Activated naive CD8-positive, alpha-beta T cell treated with anti-CD3 and anti-CD28 coated beads for 36 hours (primary cell): ENCODE measurements at regions not wholly inside any gene's neighbourhood (a gene's known extent, or its start where the extent isn't known, plus 50 kb on each side); places are given as distances from the start of the nearest gene placed in this dataset.

Experiments
- DNase-seq: peaks from one replicate; pipeline ENCODE4 v3.0.0; 2021
- H3K27ac Mint-ChIP-seq: one replicate; pipeline ENCODE4 v1.8.0; 2022; ENCODE audit warnings: mild to moderate bottlenecking, moderate library complexity, mixed read lengths
- H3K27me3 Mint-ChIP-seq: one replicate; pipeline ENCODE4 v1.8.0; 2022; ENCODE audit warnings: mild to moderate bottlenecking, mixed read lengths
- H3K36me3 Mint-ChIP-seq: one replicate; pipeline ENCODE4 v1.8.0; 2021; ENCODE audit warnings: mild to moderate bottlenecking, mixed read lengths
- H3K4me1 Mint-ChIP-seq: one replicate; pipeline ENCODE4 v1.8.0; 2021; ENCODE audit warnings: mixed read lengths
- H3K4me3 Mint-ChIP-seq: one replicate; pipeline ENCODE4 v1.8.0; 2022; ENCODE audit warnings: mild to moderate bottlenecking, moderate library complexity, mixed read lengths
- H3K9me3 Mint-ChIP-seq: one replicate; pipeline ENCODE4 v1.8.0; 2022; ENCODE audit warnings: mixed read lengths

DNA sequence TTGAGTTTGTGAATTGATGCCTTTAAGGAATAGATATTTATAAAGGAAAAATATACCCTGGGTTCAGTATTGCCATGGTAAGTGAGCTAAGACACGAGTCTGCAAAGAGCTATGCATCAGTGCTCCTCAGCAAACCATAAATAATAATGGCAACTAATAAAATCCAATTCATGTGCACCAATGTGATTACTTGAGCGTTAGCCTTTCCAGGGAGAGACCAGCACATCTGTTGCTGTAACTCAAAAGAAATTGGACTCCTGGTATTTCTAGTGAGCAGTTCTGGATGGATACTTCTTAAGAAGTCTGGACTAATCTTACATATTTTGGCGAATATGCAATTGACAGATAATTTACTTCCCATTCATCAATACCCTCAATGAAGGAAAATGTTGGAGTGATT is 373.3 kb downstream of the ARHGEF28 start:
- Mint-ChIP-seq H3K27ac (no peak overlapping the region), H3K36me3 (no peaks in the 10 kb centered on the region), H3K9me3 (no peaks in the 10 kb centered on the region), H3K27me3 (peaks cover 20% of the 10 kb centered on the region), H3K4me3 (no peak overlapping the region), H3K4me1 (no peaks in the 10 kb centered on the region)
- no peak for DNase-seq

DNA sequence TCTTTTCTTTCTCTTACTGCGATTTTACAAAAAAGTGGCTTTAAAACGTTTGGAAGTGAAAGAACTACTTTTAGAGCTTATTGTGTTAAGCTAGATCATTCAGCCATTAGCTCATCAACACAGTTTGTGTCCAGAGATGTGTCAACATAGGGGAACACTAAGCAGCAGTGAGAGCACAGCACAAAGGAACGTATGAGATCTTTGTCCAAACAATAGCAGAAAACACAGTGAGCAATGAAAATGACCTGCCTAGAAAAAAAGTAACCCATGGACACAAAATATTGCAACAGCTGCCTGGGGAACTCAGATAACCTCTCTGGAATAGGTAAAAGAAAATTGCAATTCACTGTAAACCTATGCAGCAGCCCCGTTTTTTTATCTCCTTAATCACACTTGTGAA is 372.5 kb downstream of the ARHGEF28 start:
- H3K27ac Mint-ChIP-seq, result no peak overlapping the region
- H3K4me3 Mint-ChIP-seq, result no peak overlapping the region
- peaks cover 21% of the 10 kb centered on the region for H3K27me3 Mint-ChIP-seq

DNA sequence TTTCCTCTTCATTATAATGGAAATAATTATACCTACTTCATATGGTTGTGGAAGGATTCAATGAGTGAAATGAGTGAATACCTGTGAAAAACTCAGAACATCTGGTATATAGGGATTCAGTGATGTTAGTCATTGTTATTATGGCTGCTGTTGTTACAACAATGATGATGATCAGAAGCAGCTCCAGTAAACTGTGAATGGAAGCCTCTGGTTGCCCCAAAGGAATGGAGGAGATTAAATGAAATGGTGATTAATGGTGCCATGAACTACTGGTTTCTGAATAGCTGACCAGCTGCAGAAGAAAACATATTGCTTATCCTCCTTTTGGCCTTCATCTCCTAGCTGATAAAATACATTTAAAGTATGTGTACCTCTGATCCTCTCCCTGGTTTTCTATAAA is 372.0 kb downstream of the ARHGEF28 start:
- Mint-ChIP-seq H3K9me3 (peaks cover 7% of the 10 kb centered on the region), H3K36me3 (peaks cover 2% of the 10 kb centered on the region), H3K27ac (no peak overlapping the region), H3K4me3 (no peak overlapping the region), H3K27me3 (peaks cover 18% of the 10 kb centered on the region), H3K4me1 (no peaks in the 10 kb centered on the region)
- DNase-seq, result no peak

More for the DNA sequence above, 372.5 kb downstream of the ARHGEF28 start:
- no peak for DNase-seq
- Mint-ChIP-seq H3K4me1 (no peaks in the 10 kb centered on the region), H3K9me3 (peaks cover 4% of the 10 kb centered on the region), H3K36me3 (peaks cover 2% of the 10 kb centered on the region)

DNA sequence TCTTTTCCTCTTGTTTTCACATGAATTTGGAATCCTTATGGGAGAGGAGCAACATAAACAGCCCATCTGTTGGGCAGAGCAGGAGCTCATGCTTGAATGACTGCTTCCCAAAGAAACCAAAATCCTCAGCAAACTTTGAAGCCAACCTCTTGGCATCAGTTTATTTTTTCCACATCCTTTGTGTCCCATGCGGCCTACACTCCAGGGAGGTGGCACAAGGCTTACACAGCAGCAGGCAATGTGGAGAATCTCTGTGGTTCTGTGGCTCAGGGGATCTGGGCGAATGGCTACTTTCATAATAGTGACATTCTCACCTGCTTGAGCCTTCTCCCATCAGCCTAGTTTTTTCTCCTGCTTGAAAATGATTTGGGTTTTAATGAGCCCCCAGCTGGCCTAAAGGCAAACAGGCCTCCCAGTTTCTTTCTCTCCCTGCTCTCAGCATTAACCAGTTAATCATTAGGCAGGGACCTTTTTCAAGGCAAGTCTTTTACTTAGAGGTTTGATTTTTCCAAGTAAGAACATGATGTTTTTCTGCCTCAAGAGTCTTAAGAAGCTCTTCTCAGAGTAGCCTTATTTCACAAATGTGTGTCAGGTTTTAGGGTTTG is 370.3 kb downstream of the ARHGEF28 start:
- Mint-ChIP-seq H3K4me1 (no peaks in the 10 kb centered on the region), H3K9me3 (peaks cover 7% of the 10 kb centered on the region), H3K36me3 (peaks cover 2% of the 10 kb centered on the region), H3K4me3 (no peak overlapping the region), H3K27me3 (peaks cover 27% of the 10 kb centered on the region), H3K27ac (no peak overlapping the region)
- DNase-seq, result no peak

DNA sequence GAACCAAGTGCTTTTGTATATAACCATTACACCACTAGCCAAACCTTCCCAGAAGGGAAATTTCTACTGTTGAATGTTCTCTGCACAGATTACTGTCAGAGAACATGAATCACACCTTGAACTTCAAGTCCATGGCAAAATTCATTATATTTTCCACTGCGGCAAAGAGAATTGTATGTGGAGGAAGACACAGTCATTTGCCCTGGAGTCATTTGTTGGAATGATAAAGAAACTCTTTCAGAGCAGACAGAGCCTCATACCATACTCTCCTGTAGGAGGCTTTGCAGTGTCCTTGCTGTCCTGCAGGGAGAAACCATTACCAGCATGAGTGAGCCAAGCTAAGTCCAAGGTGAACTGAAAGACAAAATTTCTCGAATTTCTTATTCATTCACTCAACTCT is 369.0 kb downstream of the ARHGEF28 start:
- Mint-ChIP-seq H3K4me1 (no peaks in the 10 kb centered on the region), H3K27ac (no peak overlapping the region), H3K36me3 (peaks cover 2% of the 10 kb centered on the region), H3K9me3 (peaks cover 7% of the 10 kb centered on the region), H3K27me3 (peaks cover 27% of the 10 kb centered on the region), H3K4me3 (no peak overlapping the region)
- DNase-seq, result no peak
